ENCODE measurements at regions not wholly inside any gene's neighbourhood (a gene's known extent, or its start where the extent isn't known, plus 50 kb on each side); places are given as distances from the start of the nearest gene placed in this dataset.

DNA sequence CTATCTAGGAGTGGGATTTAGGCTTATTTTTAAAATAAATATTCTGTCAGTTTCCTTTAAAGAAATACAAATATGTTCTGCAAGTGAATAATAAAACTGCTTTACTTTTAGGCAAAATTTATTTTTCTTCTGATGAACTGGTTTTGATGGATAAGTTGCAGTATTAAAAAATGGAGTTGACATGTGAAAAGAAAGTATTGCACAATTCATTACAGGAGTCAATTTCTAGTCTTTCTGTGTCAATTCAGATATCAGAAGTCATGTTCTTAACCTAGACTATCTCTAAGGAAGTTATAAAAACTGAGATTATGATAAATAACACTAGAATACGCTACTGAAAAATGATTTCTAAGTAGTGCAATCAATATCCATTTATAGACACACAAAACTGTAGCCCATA is 270.2 kb upstream of the TMPRSS15 start:
- TF ChIP-seq EP300 (IDR thresholded peaks at IDR 0.05; ENCODE audit: borderline replicate concordance) (no peak), TAF1 (IDR thresholded peaks at IDR 0.05; ENCODE audit: low read depth) (no peak), CEBPB (IDR thresholded peaks at IDR 0.05) (no peak), FOXM1 (IDR thresholded peaks at IDR 0.05; ENCODE audit: borderline replicate concordance, low read depth) (no peak), EGR1 (IDR thresholded peaks at IDR 0.05) (no peak)
- TF ChIP-seq, protein P1, sequence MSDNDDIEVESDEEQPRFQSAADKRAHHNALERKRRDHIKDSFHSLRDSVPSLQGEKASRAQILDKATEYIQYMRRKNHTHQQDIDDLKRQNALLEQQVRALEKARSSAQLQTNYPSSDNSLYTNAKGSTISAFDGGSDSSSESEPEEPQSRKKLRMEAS (IDR thresholded peaks at IDR 0.05) = no peak
